Ishikawa (cell line): ENCODE measurements at regions not wholly inside any gene's neighbourhood (a gene's known extent, or its start where the extent isn't known, plus 50 kb on each side); places are given as distances from the start of the nearest gene placed in this dataset.
A peak's percentile ranks its signal among the peaks of the same experiment; 100 is the strongest.

Experiments used
- CEBPB ChIP-seq: IDR thresholded peaks from 2 replicates; pipeline ENCODE4 v1.6.1; 2012
- CREB1 ChIP-seq: IDR thresholded peaks from 2 replicates; pipeline ENCODE4 v1.6.1; 2012; ENCODE audit warnings: low read depth
- EGR1 ChIP-seq: IDR thresholded peaks from 2 replicates; pipeline ENCODE4 v1.6.1; 2012
- EP300 ChIP-seq: IDR thresholded peaks from 2 replicates; pipeline ENCODE4 v1.6.1; 2012; ENCODE audit warnings: borderline replicate concordance
- FOXM1 ChIP-seq: IDR thresholded peaks from 2 replicates; pipeline ENCODE4 v1.6.1; 2012; ENCODE audit warnings: low read depth, borderline replicate concordance
- NFIC ChIP-seq: IDR thresholded peaks from 2 replicates; pipeline ENCODE4 v1.6.1; 2012
- RAD21 ChIP-seq: IDR thresholded peaks from 2 replicates; pipeline ENCODE4 v1.6.1; 2012; ENCODE audit warnings: low read depth
- TAF1 ChIP-seq: IDR thresholded peaks from 2 replicates; pipeline ENCODE4 v1.6.1; 2012; ENCODE audit warnings: low read depth, mild to moderate bottlenecking
- TCF12 ChIP-seq: IDR thresholded peaks from 2 replicates; pipeline ENCODE4 v1.6.1; 2012; ENCODE audit warnings: low read depth
- TEAD4 ChIP-seq: IDR thresholded peaks from 2 replicates; pipeline ENCODE4 v1.6.1; 2012
- YY1 ChIP-seq: IDR thresholded peaks from 2 replicates; pipeline ENCODE4 v1.6.1; 2012; ENCODE audit warnings: low read depth
- ZBTB7A ChIP-seq: IDR thresholded peaks from 2 replicates; pipeline ENCODE4 v1.6.1; 2012; ENCODE audit warnings: low read depth
- TF ChIP-seq, protein P1 (sequence below): IDR thresholded peaks from 2 replicates; pipeline ENCODE4 v1.6.1; 2012
- TF ChIP-seq, protein P2 (sequence below): IDR thresholded peaks from 2 replicates; pipeline ENCODE4 v1.6.1; 2012; ENCODE audit warnings: low read depth, mild to moderate bottlenecking
- TF ChIP-seq, protein P3 (sequence below): IDR thresholded peaks from 2 replicates; pipeline ENCODE4 v1.6.1; 2012

DNA sequence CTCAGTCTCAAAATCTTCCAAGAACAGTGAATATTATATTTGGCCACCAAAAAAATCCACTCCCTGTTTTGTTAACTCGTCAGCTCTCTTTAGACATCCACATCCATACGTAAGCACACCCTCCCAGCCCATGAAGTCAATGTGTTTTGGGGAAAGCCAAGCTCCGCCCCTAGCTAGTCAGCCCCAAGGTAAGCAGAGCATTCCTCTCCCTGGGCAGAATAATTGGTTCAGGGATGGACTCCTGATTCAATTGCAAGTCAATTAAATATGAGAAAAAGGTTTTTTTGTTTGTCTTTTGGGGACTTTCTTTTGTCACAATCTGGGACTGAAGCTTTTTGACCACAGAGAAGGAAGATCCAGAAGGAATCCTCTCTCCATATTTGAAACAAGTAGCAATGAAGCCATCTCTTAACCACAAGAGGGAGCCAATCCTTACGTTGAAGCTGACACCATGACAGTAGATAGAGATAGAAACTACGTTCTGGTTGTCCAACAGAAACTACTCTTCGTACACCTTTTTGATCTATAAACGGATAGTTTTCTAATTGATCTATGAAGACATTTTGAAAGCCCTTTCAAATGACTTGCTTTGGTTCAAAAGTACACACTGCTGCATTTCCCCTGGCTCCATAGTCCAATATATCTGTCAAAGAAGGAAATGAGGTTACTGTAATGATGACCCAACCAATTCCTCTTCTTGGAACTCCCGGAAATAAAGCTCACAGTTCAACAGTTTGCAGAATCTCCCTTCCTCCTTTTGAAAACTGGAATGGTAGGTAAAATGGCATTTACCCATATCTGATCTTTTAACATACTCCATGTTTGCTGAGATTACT, 166.4 kb downstream of the TLE1 start:
- no peak for TF ChIP-seq CREB1
- TF ChIP-seq TAF1 = no peak
- peak; percentile 76 for TF ChIP-seq RAD21
- TF ChIP-seq YY1 = peak; percentile 66; the same call in 1 of the 2 replicates
- TF ChIP-seq, protein P1, sequence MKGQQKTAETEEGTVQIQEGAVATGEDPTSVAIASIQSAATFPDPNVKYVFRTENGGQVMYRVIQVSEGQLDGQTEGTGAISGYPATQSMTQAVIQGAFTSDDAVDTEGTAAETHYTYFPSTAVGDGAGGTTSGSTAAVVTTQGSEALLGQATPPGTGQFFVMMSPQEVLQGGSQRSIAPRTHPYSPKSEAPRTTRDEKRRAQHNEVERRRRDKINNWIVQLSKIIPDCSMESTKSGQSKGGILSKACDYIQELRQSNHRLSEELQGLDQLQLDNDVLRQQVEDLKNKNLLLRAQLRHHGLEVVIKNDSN = no peak
- TF ChIP-seq CEBPB = no peak
- no peak for TF ChIP-seq ZBTB7A
- TF ChIP-seq, protein P2, sequence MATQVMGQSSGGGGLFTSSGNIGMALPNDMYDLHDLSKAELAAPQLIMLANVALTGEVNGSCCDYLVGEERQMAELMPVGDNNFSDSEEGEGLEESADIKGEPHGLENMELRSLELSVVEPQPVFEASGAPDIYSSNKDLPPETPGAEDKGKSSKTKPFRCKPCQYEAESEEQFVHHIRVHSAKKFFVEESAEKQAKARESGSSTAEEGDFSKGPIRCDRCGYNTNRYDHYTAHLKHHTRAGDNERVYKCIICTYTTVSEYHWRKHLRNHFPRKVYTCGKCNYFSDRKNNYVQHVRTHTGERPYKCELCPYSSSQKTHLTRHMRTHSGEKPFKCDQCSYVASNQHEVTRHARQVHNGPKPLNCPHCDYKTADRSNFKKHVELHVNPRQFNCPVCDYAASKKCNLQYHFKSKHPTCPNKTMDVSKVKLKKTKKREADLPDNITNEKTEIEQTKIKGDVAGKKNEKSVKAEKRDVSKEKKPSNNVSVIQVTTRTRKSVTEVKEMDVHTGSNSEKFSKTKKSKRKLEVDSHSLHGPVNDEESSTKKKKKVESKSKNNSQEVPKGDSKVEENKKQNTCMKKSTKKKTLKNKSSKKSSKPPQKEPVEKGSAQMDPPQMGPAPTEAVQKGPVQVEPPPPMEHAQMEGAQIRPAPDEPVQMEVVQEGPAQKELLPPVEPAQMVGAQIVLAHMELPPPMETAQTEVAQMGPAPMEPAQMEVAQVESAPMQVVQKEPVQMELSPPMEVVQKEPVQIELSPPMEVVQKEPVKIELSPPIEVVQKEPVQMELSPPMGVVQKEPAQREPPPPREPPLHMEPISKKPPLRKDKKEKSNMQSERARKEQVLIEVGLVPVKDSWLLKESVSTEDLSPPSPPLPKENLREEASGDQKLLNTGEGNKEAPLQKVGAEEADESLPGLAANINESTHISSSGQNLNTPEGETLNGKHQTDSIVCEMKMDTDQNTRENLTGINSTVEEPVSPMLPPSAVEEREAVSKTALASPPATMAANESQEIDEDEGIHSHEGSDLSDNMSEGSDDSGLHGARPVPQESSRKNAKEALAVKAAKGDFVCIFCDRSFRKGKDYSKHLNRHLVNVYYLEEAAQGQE = no peak
- no peak for TF ChIP-seq EP300
- TF ChIP-seq FOXM1 = no peak
- no peak for TF ChIP-seq TEAD4
- TF ChIP-seq TCF12 = no peak

DNA sequence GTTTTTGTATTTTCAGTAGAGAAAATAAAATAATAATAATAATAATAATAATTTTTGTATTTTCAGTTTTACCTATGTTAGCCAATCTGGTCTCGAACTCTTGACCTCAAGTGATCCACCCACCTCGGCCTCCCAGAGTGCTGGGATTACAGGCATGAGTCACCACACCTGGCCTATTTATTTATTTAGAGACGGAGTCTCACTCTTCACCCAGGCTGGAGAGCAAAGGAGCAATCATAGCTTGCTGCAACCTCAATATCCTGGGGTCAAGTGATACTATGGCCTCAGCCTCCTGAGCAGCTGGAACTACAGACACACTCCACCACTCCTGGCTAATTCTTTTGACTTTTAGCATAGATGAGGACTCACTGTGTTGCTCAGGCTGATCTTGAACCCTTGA, 167.5 kb downstream of the TLE1 start:
- TF ChIP-seq, protein P1 = no peak
- no peak for TF ChIP-seq YY1

DNA sequence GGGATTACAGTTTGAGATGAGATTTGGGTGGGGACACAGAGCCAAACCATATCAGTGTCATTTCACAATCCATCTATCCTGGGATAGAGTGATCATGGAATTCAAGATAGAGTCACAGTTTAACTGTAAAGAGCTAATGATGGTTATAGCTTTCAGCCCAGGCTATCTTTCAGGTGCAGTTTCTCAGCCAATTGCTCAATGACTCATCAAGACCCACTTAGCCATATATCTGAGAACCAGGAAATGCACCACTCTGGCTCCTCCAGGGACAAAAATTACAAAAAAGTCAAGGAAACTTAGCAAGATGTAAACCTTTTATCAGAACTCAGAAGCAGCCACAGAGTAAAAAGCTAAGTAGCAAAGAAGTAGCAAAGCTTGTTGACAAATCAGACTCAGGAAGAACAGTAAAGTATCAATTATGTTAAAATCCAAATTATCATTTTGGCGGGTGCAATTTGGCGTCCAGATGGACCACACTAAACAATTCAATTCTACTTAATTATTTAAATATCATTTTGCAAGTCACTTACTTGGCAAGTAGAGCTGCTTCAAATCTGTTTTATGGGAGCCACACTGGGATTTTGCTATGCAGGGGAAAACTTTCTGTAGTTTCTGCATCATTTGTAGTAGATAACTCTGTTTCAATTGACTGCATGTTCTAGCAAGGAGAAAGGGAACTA, 169.4 kb downstream of the TLE1 start:
- TF ChIP-seq YY1 = no peak
- TF ChIP-seq CREB1 = no peak
- no peak for TF ChIP-seq FOXM1
- TF ChIP-seq NFIC = no peak
- TF ChIP-seq, protein P3, sequence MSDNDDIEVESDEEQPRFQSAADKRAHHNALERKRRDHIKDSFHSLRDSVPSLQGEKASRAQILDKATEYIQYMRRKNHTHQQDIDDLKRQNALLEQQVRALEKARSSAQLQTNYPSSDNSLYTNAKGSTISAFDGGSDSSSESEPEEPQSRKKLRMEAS = no peak
- no peak for TF ChIP-seq EP300
- TF ChIP-seq TCF12 = no peak
- no peak for TF ChIP-seq EGR1
- TF ChIP-seq TAF1 = no peak
- no peak for TF ChIP-seq TEAD4
- no peak for TF ChIP-seq ZBTB7A
- TF ChIP-seq, protein P1 = no peak

DNA sequence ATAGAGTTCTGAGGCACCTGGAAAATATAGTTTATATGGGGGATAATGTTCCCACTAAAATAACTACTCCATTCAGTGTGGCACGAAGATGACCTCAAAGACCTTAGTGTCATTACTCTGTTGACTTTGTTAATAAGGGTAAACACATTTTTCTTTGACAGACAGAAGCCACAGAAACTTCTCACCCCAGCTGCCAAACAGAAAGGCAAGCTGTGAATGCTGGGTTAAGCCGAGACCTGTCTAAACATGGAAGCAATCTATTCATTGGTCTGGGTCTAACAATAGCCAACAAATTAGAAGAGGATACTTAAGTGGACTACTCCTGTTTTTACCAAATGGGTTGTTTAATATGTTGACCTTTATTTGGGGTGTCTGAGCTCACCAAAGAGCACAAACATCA, 171.4 kb downstream of the TLE1 start:
- TF ChIP-seq TAF1 (no peak), CEBPB (no peak), YY1 (no peak), FOXM1 (no peak)
- TF ChIP-seq, protein P3 = no peak
- TF ChIP-seq, protein P2 = no peak

DNA sequence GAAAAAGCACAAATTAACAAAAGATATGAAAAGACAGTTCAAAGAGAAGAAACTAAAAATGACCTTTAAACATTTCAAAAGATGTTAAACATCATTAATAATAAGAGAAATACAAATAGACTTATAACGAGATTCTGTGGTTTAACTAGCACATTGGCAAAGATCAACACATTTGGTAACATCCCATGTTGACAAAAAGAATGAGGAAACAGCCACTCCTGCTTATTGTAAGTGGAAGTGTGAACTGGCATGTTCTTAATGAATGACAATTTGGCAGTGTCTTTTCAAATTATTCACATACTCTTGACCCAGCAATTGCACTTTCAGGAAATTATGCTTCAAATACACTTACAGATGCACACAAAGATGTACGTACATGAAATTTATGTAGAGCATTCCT, 176.3 kb downstream of the TLE1 start:
- no peak for TF ChIP-seq EP300
- no peak for TF ChIP-seq NFIC
- no peak for TF ChIP-seq CREB1
- no peak for TF ChIP-seq EGR1
- TF ChIP-seq FOXM1 = no peak
- no peak for TF ChIP-seq CEBPB
- no peak for TF ChIP-seq ZBTB7A
- TF ChIP-seq TEAD4 = no peak
- no peak for TF ChIP-seq TAF1
- TF ChIP-seq, protein P2 = no peak
- no peak for TF ChIP-seq YY1
- TF ChIP-seq, protein P3 = no peak
- no peak for TF ChIP-seq TCF12
- TF ChIP-seq, protein P1 = no peak
- TF ChIP-seq RAD21 = no peak
